Right atrium auricular region (tissue), 2 donors: ENCODE measurements at regions not wholly inside any gene's neighbourhood (a gene's known extent, or its start where the extent isn't known, plus 50 kb on each side); places are given as distances from the start of the nearest gene placed in this dataset.

ENCODE experiments used
- DNase-seq: peaks from one replicate; pipeline ENCODE4 v3.0.0-alpha.2; 2019; ENCODE audit warnings: low spot score
- H3K27ac ChIP-seq, 2 donors: fragments of 200-600 bp; sonication (generic); 1 replicate in 1 of 2; 2 replicates in 1 of 2; pipeline ENCODE4 v1.5.1; 2016 to 2019
- H3K27me3 ChIP-seq, 2 donors: fragments of 200-600 bp; sonication (generic); one replicate each; pipeline versions ENCODE4 v1.5.1 to v1.6.0; 2017 to 2019
- H3K36me3 ChIP-seq: fragments of 200-600 bp; sonication (generic); one replicate; pipeline ENCODE4 v1.5.1; 2016
- H3K4me1 ChIP-seq, 2 donors: fragments of 200-600 bp; sonication (generic); one replicate each; pipeline versions ENCODE4 v1.5.1 to v1.6.0; 2017 to 2019
- H3K4me3 ChIP-seq, 2 donors: fragments of 200-600 bp; sonication (generic); 1 replicate in 1 of 2; 2 replicates in 1 of 2; pipeline ENCODE4 v1.5.1; 2017 to 2019; ENCODE audit warnings: mild to moderate bottlenecking in 1 of 2, moderate library complexity in 1 of 2
- H3K9me3 ChIP-seq, 2 donors: fragments of 200-600 bp; sonication (generic); one replicate each; pipeline ENCODE4 v1.5.1; 2019
- CTCF ChIP-seq, 2 donors: fragments of 200-600 bp; sonication (generic); IDR thresholded peaks; one replicate each; pipeline ENCODE4 v1.5.1; 2019; ENCODE audit warnings: antibody characterized with exemption in 2 of 2

- H3K4me3 ChIP-seq, result no peak overlapping the region
- H3K4me1 ChIP-seq, result no peaks in the 10 kb centered on the region
- TF ChIP-seq CTCF (IDR thresholded peaks at IDR 0.05), result no peak
- no peak for DNase-seq
- no peak overlapping the region for H3K27ac ChIP-seq
- H3K27me3 ChIP-seq, result no peaks in the 10 kb centered on the region
- H3K36me3 ChIP-seq, result no peaks in the 10 kb centered on the region
- H3K9me3 ChIP-seq, result no peaks in the 10 kb centered on the region
Measured at GRCh38 chr3:43959498-43960447, 269.0 kb downstream of the ABHD5 start.

DNA sequence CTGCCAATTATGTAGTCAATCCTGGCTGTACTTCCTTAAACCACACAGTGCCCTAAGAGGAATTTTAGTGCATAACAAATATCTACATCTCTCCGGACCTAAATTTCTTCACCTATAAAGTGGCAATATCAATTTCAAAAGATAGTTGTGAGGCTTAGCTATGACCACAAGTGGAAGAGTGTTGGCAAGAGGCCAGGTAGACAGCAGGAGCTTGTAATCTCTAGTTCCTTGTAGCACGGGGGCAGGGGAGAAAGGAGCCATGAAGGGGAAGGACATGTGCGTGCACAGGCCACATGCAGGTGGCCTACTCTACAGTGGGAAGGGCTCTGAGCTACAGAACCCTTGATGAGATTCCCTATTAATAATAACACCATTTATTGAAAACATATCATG is 269.7 kb downstream of the ABHD5 start:
- H3K9me3 ChIP-seq, result no peaks in the 10 kb centered on the region
- H3K27ac ChIP-seq, result no peak overlapping the region
- H3K27me3 ChIP-seq, result no peaks in the 10 kb centered on the region
- no peak for DNase-seq
- no peaks in the 10 kb centered on the region for H3K4me1 ChIP-seq
- H3K36me3 ChIP-seq, result no peaks in the 10 kb centered on the region
- H3K4me3 ChIP-seq, result no peak overlapping the region
- no peak for TF ChIP-seq CTCF (IDR thresholded peaks at IDR 0.05)

DNA sequence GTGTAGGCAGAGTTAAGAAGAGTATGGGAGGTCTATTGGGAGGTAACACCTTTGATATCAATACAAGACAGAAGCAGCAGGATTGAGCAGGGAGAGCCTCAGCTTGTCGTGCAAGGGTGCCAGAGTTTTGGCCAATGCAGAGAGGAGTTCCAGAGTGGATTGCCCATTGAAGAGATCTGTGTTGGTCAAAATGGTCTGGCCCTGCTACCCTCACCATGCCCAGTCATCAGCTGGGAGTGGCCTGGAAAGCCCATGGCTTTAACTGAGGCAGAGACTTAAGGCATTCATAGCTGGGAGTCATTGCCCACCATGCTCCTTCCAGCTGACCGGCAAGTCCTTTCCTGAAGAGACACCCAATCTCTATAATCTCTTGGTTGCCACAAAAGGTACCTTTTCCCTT is 271.3 kb downstream of the ABHD5 start:
- H3K27me3 ChIP-seq, result no peaks in the 10 kb centered on the region
- TF ChIP-seq CTCF (IDR thresholded peaks at IDR 0.05), result no peak
- H3K36me3 ChIP-seq, result no peaks in the 10 kb centered on the region
- no peak overlapping the region for H3K4me3 ChIP-seq
- H3K9me3 ChIP-seq, result no peaks in the 10 kb centered on the region
- no peaks in the 10 kb centered on the region for H3K4me1 ChIP-seq
- no peak overlapping the region for H3K27ac ChIP-seq
- DNase-seq, result no peak

DNA sequence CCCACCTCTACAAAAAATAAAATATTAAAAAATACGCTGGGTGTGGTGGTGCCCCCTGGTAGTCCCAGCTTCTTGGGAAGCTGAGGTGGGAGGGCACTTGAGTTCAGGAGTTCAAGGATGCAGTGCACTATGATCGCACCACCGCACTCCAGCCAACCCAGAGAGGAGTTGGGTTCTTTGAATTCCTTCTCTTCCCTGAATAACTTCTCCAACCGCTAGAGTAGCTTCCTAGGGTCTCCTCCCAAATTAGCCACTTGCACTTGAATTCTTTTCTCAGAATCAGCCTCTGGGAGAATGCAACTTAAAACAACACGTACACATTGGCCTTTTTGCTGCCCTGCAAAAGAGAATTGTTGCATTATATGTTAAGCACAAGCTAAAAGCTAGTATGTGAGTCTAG is 272.5 kb downstream of the ABHD5 start:
- H3K4me1 ChIP-seq, result no peaks in the 10 kb centered on the region
- no peak overlapping the region for H3K4me3 ChIP-seq
- no peaks in the 10 kb centered on the region for H3K36me3 ChIP-seq
- TF ChIP-seq CTCF (IDR thresholded peaks at IDR 0.05), result no peak
- DNase-seq, result no peak
- H3K27ac ChIP-seq, result no peak overlapping the region
- H3K27me3 ChIP-seq, result no peaks in the 10 kb centered on the region
- no peaks in the 10 kb centered on the region for H3K9me3 ChIP-seq

DNA sequence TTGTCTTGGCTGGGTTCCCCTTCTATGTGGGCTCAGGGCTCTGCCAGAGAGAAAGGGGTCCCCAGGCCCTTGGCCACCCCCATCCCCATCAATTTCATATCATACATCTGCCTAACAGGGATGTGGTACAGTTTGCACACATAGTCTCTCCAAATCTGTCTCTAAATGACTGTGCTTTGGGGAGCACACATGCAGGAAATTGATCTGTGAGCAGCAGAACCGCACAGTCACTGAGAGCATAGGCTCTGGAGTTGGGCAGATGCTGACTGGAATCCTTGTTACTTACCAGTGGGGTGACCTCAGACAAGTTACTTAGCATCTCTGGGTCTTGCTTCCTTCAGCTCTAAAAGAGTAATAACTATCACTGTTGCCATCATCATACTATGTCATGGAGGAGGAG is 273.9 kb downstream of the ABHD5 start:
- no peak for DNase-seq
- no peaks in the 10 kb centered on the region for H3K4me1 ChIP-seq
- no peak overlapping the region for H3K27ac ChIP-seq
- no peaks in the 10 kb centered on the region for H3K36me3 ChIP-seq
- no peaks in the 10 kb centered on the region for H3K27me3 ChIP-seq
- no peak for TF ChIP-seq CTCF (IDR thresholded peaks at IDR 0.05)
- no peaks in the 10 kb centered on the region for H3K9me3 ChIP-seq
- H3K4me3 ChIP-seq, result no peak overlapping the region

DNA sequence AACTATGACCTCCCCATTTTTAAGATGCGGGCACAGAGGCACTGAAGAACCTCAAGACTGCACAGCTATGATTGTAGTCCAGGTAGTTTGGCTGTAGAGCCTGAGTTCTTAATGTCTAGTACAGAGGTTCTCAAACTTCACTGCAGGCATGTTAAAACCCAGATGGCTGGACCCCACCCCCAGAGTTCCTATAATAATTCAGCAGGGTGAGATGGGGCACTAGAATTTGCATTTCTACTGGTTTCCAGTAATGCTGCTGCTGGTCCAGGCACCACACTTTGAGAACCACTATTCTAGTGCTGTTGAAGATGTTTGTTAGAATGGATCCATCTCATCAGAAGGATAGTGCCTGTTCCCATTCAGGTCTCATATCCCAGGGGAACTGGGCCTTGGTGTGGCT is 274.9 kb downstream of the ABHD5 start:
- H3K27me3 ChIP-seq, result no peaks in the 10 kb centered on the region
- H3K4me1 ChIP-seq, result no peaks in the 10 kb centered on the region
- no peak for TF ChIP-seq CTCF (IDR thresholded peaks at IDR 0.05)
- no peak overlapping the region for H3K4me3 ChIP-seq
- no peak overlapping the region for H3K27ac ChIP-seq
- H3K9me3 ChIP-seq, result no peaks in the 10 kb centered on the region
- no peaks in the 10 kb centered on the region for H3K36me3 ChIP-seq
- DNase-seq, result peak; percentile 43
